Frontal cortex (tissue), 3 donors: ENCODE measurements at regions not wholly inside any gene's neighbourhood (a gene's known extent, or its start where the extent isn't known, plus 50 kb on each side); places are given as distances from the start of the nearest gene placed in this dataset.

ENCODE experiments used
- DNase-seq, 2 donors: peaks; one replicate each; pipeline ENCODE4 v3.0.0; 2012; ENCODE audit warnings: low spot score in 2 of 2
- FAIRE-seq: peaks from 2 replicates; lab custom pipeline; 2012; peaks lifted over from hg19 to GRCh38; lab: Jason Lieb, UNC
- donor health status: control.
- donor health status: control.
- donor health status: control.

GRCh38 chr12:41941079-41941478 lies 203.6 kb downstream of the GXYLT1 start:
- no peak for FAIRE-seq

DNA sequence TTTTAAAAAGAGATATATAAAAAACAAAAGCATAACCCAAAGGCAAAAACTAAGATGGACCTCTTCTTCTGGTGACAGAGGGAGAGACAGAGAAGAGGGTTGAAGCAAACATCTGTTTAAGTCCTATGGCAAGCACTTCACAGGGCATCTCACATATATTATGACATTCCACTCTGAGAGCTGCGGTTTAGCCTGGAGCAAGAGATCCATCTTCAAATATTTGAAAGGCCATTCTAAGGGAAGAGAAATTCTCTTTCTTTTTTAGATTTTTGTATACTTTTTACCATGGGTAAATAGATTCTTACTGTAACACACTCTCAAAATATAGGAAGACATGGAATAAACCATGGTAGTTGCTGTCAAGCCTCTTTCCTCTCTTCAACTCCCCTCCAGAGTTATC lies 204.1 kb downstream of the GXYLT1 start:
- no peak for DNase-seq
- FAIRE-seq: no peak

More at GRCh38 chr12:41941079-41941478, 203.6 kb downstream of the GXYLT1 start:
- DNase-seq: no peak

- DNase-seq (no peak), FAIRE-seq (no peak)
Observed at GRCh38 chr12:41936333-41936732, 208.3 kb downstream of the GXYLT1 start.

GRCh38 chr12:41935911-41936310 lies 208.8 kb downstream of the GXYLT1 start:
- FAIRE-seq (no peak), DNase-seq (no peak)

DNA sequence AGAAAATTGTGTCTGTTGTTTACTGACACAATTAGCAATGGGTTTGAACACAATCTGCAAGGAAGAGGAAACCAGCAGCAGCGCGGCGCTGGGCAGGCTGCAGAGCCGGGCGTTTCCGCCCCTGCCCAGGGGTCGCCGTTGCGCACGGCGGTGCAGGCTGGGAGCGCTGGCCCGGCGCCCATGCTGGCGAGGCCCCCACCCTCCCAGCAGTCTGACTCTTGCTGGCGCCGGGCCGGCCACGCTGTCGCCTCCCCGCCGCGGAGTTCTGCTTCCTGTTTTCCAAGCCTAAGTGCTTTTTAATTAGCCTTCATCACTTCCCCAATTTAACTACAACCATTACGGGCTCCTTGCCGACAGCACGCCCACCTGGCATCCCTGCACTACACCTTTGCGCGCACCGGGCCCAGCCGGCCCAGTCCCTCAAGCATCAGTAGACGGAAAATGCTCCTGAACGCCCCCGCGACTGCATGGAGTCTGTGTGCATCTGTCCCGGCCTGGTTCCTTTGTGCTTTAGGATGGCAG lies 212.1 kb downstream of the GXYLT1 start:
- DNase-seq: peak; percentile 60 to 70
- no peak for FAIRE-seq

- DNase-seq (no peak), FAIRE-seq (no peak)
Observed at GRCh38 chr12:41930866-41931437, 213.7 kb downstream of the GXYLT1 start.

DNA sequence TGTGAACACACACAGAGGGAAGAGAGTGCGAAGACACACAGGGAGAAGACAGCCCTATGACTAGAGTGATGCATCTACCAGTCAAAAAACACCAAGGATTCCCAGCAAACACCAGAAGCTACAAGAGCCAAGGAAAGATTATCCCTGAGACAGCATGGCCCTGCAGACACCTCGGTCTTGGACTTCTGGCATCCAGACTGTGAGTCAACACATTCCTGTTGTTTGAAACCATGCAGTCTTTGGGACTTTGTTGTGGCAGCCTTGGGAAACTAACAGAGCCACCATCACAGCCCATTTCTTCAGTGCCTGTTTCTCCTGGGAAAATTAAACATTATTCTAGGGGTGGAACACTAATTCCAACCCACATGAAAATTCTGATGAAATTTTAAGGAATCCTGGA lies 220.6 kb downstream of the GXYLT1 start:
- FAIRE-seq: no peak

GRCh38 chr12:41923351-41923750 lies 221.3 kb downstream of the GXYLT1 start:
- FAIRE-seq: no peak
- DNase-seq: no peak

More for the DNA sequence above, 220.6 kb downstream of the GXYLT1 start:
- DNase-seq: no peak

DNA sequence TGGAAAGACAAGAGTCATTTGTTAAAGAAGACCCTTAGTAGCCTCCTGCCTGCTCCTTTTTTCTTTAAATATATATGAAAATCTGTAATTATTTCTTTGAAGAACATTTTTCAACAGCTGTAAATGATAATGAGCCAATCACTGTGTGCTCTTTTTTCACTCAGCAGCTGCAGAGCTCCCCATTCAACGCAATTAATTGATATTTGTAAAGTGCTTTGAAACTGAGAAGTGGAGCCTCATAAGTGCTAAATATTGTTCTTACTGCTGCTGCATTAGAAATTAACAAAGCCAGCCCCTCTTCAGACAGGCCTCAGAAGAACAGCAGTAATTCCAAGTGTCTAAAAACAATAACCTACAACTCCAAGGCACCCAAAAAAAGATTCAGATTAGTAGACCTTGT lies 224.3 kb downstream of the GXYLT1 start:
- DNase-seq: no peak
- no peak for FAIRE-seq

DNA sequence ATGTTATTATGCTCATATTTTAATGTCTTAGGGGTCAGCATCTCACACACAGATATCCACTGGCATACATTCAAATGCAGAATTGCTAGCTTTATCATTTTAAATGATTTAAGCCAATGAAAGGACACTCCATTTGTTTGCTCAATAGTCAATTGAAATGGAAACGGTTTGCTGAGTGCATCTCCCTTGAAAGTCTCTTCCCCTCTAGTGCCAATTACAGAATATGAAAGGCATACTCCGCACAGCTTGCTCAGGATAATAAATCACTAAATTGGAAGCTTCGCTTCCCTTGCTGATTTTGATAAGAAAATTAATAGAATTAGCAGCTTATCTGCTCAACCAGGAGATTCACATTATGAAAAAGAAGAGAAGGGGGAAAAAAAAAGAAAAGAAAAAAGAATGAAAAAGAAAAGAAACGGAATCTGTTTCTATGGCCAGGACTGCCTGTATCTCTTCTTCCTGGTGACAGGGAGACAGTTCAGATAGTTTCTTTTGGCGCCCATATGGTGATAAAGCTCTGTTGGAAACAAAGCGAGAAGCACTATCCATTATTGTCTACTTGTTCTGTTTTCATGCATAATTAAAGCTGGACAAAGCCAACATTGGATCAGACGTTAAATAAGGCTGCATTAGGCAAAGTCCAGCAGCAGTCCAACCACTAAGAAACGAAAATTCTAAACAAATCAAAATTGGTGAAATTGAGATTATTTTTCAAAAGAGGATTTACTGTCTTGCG lies 225.0 kb downstream of the GXYLT1 start:
- FAIRE-seq (no peak), DNase-seq (no peak)

- no peak for FAIRE-seq
- no peak for DNase-seq
Observed at GRCh38 chr12:41919048-41919447, 225.6 kb downstream of the GXYLT1 start.

GRCh38 chr12:41917938-41918341 lies 226.7 kb downstream of the GXYLT1 start:
- no peak for DNase-seq
- no peak for FAIRE-seq

GRCh38 chr12:41917181-41917580 lies 227.5 kb downstream of the GXYLT1 start:
- DNase-seq (no peak), FAIRE-seq (no peak)

GRCh38 chr12:41910578-41911320 lies 233.9 kb downstream of the GXYLT1 start:
- FAIRE-seq (no peak), DNase-seq (no peak)

DNA sequence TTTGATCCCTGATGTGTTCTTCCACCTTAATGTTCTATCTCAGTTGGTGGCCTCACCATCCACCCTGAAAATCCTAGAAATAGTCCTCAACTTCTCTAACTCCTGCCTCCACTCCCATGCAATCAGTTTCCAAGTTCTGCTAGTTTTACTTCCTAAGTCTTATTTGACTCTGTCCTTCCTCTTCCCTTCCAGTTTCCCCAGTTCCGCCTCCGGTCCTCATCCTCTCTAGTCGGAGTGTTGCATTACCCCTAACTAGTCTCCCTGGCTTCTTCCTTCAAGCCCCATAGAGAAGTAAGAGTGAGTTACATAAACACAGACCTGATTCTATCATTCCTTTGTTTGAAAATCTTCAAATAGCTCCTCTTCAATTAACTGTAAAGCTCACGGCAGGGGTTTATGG lies 236.5 kb downstream of the GXYLT1 start:
- no peak for FAIRE-seq

GRCh38 chr12:41907550-41907949 lies 237.1 kb downstream of the GXYLT1 start:
- no peak for DNase-seq
- FAIRE-seq: no peak

More for the DNA sequence above, 236.5 kb downstream of the GXYLT1 start:
- DNase-seq: no peak

DNA sequence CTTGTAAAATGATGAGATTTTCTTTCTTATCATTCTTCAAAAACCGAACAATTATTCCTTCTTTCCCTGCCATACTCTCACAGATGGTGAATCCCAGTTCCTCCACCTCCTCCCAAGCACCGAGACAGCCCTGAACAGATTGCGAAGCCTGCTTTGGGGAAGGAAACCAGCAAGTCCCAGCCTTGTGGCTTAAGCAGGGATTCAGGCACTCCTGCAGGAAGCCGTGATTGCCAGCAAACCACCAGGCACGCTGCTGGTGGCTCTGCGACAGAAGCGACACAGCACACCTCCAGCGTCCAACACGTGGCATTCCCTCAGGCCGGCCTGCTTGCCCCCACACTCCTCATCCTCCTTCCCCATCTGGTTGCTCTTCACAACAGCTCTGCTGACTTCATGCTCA lies 237.7 kb downstream of the GXYLT1 start:
- DNase-seq (no peak), FAIRE-seq (no peak)

- DNase-seq (no peak), FAIRE-seq (no peak)
Observed at GRCh38 chr12:41905759-41906297, 238.8 kb downstream of the GXYLT1 start.

DNA sequence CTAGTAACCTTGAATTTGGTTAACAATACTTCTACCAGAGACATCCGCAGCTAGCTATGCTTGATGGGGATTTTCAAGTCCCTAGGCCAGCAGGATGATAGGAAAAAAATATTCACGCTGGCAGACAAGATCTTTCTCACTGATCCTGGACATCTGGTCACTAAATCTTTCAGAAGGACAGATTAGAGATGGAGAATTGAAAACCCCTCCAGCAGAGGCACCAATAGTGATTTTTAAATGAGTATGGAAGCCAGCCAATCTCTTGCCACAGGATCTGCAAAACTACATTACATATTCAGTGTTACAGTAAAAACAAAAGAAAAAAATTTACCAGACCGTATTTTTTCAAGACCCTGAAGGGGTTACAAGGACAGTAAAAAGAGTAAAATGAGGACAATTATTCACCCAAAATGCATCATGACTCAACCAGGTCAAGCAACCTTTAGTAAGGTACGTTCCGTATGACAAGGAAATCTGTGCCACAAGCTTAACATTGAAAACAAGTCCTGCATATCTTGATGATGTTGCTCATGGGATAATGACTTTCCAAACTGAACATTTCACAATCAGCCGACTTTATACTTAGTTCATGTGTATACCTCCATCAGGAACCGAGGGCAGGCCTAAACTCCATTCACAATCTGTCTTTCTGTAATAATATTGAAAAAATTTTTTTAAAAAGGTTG lies 239.5 kb downstream of the GXYLT1 start:
- DNase-seq (no peak), FAIRE-seq (no peak)

GRCh38 chr12:41904041-41904440 lies 240.6 kb downstream of the GXYLT1 start:
- FAIRE-seq: no peak
- DNase-seq: no peak
